K562 (cell line): ENCODE measurements at regions not wholly inside any gene's neighbourhood (a gene's known extent, or its start where the extent isn't known, plus 50 kb on each side); places are given as distances from the start of the nearest gene placed in this dataset.

Experiments
- EGR1 ChIP-seq: fragments of 450-650 bp; conservative IDR thresholded peaks from 2 replicates; pipeline ENCODE4 v1.6.1; 2017; ENCODE audit warnings: mild to moderate bottlenecking
- HSF4 ChIP-seq: fragments of 250-450 bp; sonication (Bioruptor Pico); IDR thresholded peaks from 2 replicates; pipeline ENCODE4 v2.1.2; 2022; ENCODE audit warnings: mild to moderate bottlenecking, moderate library complexity, borderline replicate concordance
- PCBP1 ChIP-seq: fragments of 200-400 bp; formaldehyde crosslinking; IDR thresholded peaks from 2 replicates; pipeline ENCODE4 v1.6.1; 2018; ENCODE audit warnings: mild to moderate bottlenecking, low read depth, low read length; ENCODE audit not compliant: poor library complexity, severe bottlenecking
- PHF8 ChIP-seq: fragments of 200-600 bp; sonication (generic); IDR thresholded peaks from 2 replicates; pipeline ENCODE4 v1.6.1; 2012; ENCODE audit warnings: mixed run types, mild to moderate bottlenecking, inconsistent platforms, low read length, moderate library complexity, borderline replicate concordance
- PRPF4 ChIP-seq: fragments of 200-400 bp; formaldehyde crosslinking; IDR thresholded peaks from one replicate; pipeline ENCODE4 v1.6.1; 2017; ENCODE audit warnings: low read length, low read depth, mild to moderate bottlenecking; ENCODE audit not compliant: insufficient read depth, poor library complexity, severe bottlenecking
- REST ChIP-seq, 2 experiments: fragments of 450-650 bp; formaldehyde crosslinking in 1 of 2; IDR thresholded peaks; 2 replicates each; pipeline versions ENCODE4 v1.4.0 to v1.6.1; 2014 to 2020; ENCODE audit warnings: mild to moderate bottlenecking in 2 of 2, borderline replicate concordance in 1 of 2, low read depth in 1 of 2

GRCh38 chr3:141422961-141423582 lies 54.8 kb downstream of the ZBTB38 start (continued):
- TF ChIP-seq PHF8 (no peak), REST (IDR thresholded peaks at IDR 0.05; ENCODE audit: borderline replicate concordance) (no peak), REST (CRISPR knock-in tag; IDR thresholded peaks at IDR 0.05; ENCODE audit: low read depth) (no peak), PRPF4 (no peak), EGR1 (no peak), PCBP1 (no peak), HSF4 (CRISPR knock-in tag) (no peak)
